H1 (cell line): ENCODE measurements at regions not wholly inside any gene's neighbourhood (a gene's known extent, or its start where the extent isn't known, plus 50 kb on each side); places are given as distances from the start of the nearest gene placed in this dataset.

Source experiments
- CTCF ChIA-PET: fragments of 300-600 bp; sonication (Branson Sonifier 250); formaldehyde crosslinking; loops from one replicate; lab custom pipeline; 2021; ENCODE audit not compliant: partially characterized antibody; lab: Charles Lee
- POLR2A ChIA-PET: fragments of 300-600 bp; sonication (Branson Sonifier 250); formaldehyde crosslinking; loops from one replicate; lab custom pipeline; 2021; ENCODE audit warnings: inconsistent platforms; ENCODE audit not compliant: partially characterized antibody; lab: Charles Lee
- DNase-seq, 2 experiments: peaks; one replicate each; pipeline versions ENCODE4 v3.0.0 to v3.0.0-alpha.2; 2010 to 2022; ENCODE audit warnings: low spot score in 2 of 2, low read depth in 1 of 2, mixed read lengths in 1 of 2
- FAIRE-seq: peaks from 2 replicates; lab custom pipeline; 2011; peaks lifted over from hg19 to GRCh38; lab: Jason Lieb, UNC
- H2AFZ ChIP-seq: 2 replicates; pipeline ENCODE4 v1.8.1; 2012; ENCODE audit warnings: low read length, inconsistent platforms
- H2AK5ac ChIP-seq: 2 replicates; pipeline ENCODE4 v1.6.1; 2013; ENCODE audit warnings: low read depth, low read length
- H2BK120ac ChIP-seq: replicated peaks from 2 replicates; pipeline ENCODE3; 2013; ENCODE audit warnings: low read depth, low read length, inconsistent platforms
- H2BK12ac ChIP-seq: 2 replicates; pipeline ENCODE4 v1.6.1; 2013; ENCODE audit warnings: low read depth, low read length
- H2BK15ac ChIP-seq: 2 replicates; pipeline ENCODE4 v1.6.1; 2013; ENCODE audit warnings: low read length
- H2BK20ac ChIP-seq: 2 replicates; pipeline ENCODE4 v1.6.1; 2013; ENCODE audit warnings: low read length
- H2BK5ac ChIP-seq: 2 replicates; pipeline ENCODE4 v1.6.1; 2013; ENCODE audit warnings: low read depth, low read length
- H3K14ac ChIP-seq: 2 replicates; pipeline ENCODE4 v1.6.1; 2013; ENCODE audit warnings: inconsistent platforms; ENCODE audit not compliant: insufficient read length
- H3K18ac ChIP-seq: 2 replicates; pipeline ENCODE4 v1.6.1; 2013; ENCODE audit warnings: low read length; ENCODE audit errors: extremely low read depth
- H3K23ac ChIP-seq: 2 replicates; pipeline ENCODE4 v1.6.1; 2013; ENCODE audit warnings: inconsistent platforms; ENCODE audit not compliant: insufficient read length
- H3K23me2 ChIP-seq: 2 replicates; pipeline ENCODE4 v1.6.1; 2013; ENCODE audit warnings: low read depth, low read length
- H3K27ac ChIP-seq: 2 replicates; pipeline ENCODE4 v1.6.1; 2011; ENCODE audit warnings: low read depth, low read length, inconsistent platforms
- H3K27me3 ChIP-seq, 4 experiments: replicated peaks in 1 of 4; 1 replicate in 1 of 4; 2 replicates in 3 of 4; pipeline versions ENCODE4 v1.6.1 to v1.8.1; 2011 to 2013; ENCODE audit warnings: low read length in 3 of 4, mild to moderate bottlenecking in 3 of 4, inconsistent platforms in 2 of 4, mixed read lengths in 2 of 4, moderate library complexity in 1 of 4; ENCODE audit not compliant: control insufficient read depth in 3 of 4, insufficient read depth in 3 of 4; ENCODE audit errors: extremely low read depth in 1 of 4
- H3K36me3 ChIP-seq, 4 experiments: 2 replicates each; pipeline versions ENCODE4 v1.6.1 to v1.8.1; 2011 to 2013; ENCODE audit warnings: mild to moderate bottlenecking in 4 of 4, low read length in 3 of 4, moderate library complexity in 2 of 4, control low read depth in 1 of 4, inconsistent platforms in 1 of 4; ENCODE audit not compliant: insufficient read depth in 4 of 4, control insufficient read depth in 2 of 4
- H3K4ac ChIP-seq: replicated peaks from 2 replicates; pipeline ENCODE3; 2013; ENCODE audit warnings: low read length, low read depth, mixed read lengths, inconsistent platforms; ENCODE audit not compliant: insufficient read length
- H3K4me1 ChIP-seq, 4 experiments: replicated peaks in 1 of 4; 1 replicate in 1 of 4; 2 replicates in 3 of 4; pipeline versions ENCODE4 v1.6.1 to v1.8.1; 2011 to 2013; ENCODE audit warnings: low read length in 3 of 4, inconsistent platforms in 2 of 4, mixed read lengths in 1 of 4; ENCODE audit not compliant: insufficient read depth in 4 of 4, control insufficient read depth in 3 of 4
- H3K4me2 ChIP-seq, 2 experiments: 2 replicates each; pipeline versions ENCODE4 v1.6.1 to v1.8.1; 2011 to 2013; ENCODE audit warnings: low read depth in 2 of 2, low read length in 2 of 2, control low read depth in 1 of 2, inconsistent platforms in 1 of 2, mild to moderate bottlenecking in 1 of 2; ENCODE audit not compliant: insufficient read depth in 1 of 2
- H3K4me3 ChIP-seq, 4 experiments: fragments of 200-600, 300-600 bp in 1 of 4; sonication (generic), shearing (Covaris generic), sonication (Bioruptor Twin) in 1 of 4; 2 replicates each; pipeline versions ENCODE4 v1.5.1 to v1.8.1; 2011 to 2016; ENCODE audit warnings: low read length in 4 of 4, low read depth in 3 of 4, control low read depth in 2 of 4, inconsistent platforms in 2 of 4, mild to moderate bottlenecking in 2 of 4, mixed read lengths in 1 of 4, moderate library complexity in 1 of 4; ENCODE audit not compliant: insufficient read depth in 2 of 4; ENCODE audit errors: extremely low read depth in 1 of 4
- H3K56ac ChIP-seq: replicated peaks from 2 replicates; pipeline ENCODE3; 2013; ENCODE audit warnings: low read depth, mild to moderate bottlenecking, mixed read lengths, low read length, inconsistent platforms; ENCODE audit not compliant: insufficient read length
- H3K79me1 ChIP-seq: 2 replicates; pipeline ENCODE4 v1.6.1; 2013; ENCODE audit warnings: low read depth, low read length, control low read depth
- H3K79me2 ChIP-seq, 2 experiments: 2 replicates each; pipeline versions ENCODE4 v1.6.1 to v1.8.1; 2012 to 2013; ENCODE audit warnings: low read length in 2 of 2, mild to moderate bottlenecking in 2 of 2, inconsistent platforms in 1 of 2; ENCODE audit not compliant: insufficient read depth in 2 of 2, control insufficient read depth in 1 of 2
- H3K9ac ChIP-seq, 4 experiments: replicated peaks in 1 of 4; 1 replicate in 1 of 4; 2 replicates in 3 of 4; pipeline versions ENCODE4 v1.6.1 to v1.8.1; 2011 to 2013; ENCODE audit warnings: low read depth in 3 of 4, low read length in 3 of 4, control low read depth in 2 of 4, mild to moderate bottlenecking in 2 of 4, moderate library complexity in 2 of 4, inconsistent platforms in 1 of 4; ENCODE audit errors: extremely low read depth in 1 of 4
- H3K9me3 ChIP-seq, 2 experiments: 2 replicates each; pipeline versions ENCODE4 v1.6.1 to v1.8.1; 2012 to 2013; ENCODE audit warnings: mild to moderate bottlenecking in 2 of 2, moderate library complexity in 2 of 2, control low read depth in 1 of 2, inconsistent platforms in 1 of 2, low read depth in 1 of 2, low read length in 1 of 2, mixed read lengths in 1 of 2; ENCODE audit not compliant: insufficient read depth in 2 of 2
- H4K20me1 ChIP-seq, 2 experiments: replicated peaks in 1 of 2; 2 replicates each; pipeline versions ENCODE3 to v1.8.1; 2011 to 2013; ENCODE audit warnings: inconsistent platforms in 2 of 2, low read length in 2 of 2, mild to moderate bottlenecking in 1 of 2; ENCODE audit not compliant: insufficient read depth in 2 of 2, control insufficient read depth in 1 of 2
- H4K5ac ChIP-seq: 2 replicates; pipeline ENCODE4 v1.6.1; 2013; ENCODE audit warnings: low read length, low read depth, mixed read lengths, inconsistent platforms; ENCODE audit not compliant: insufficient read length
- H4K8ac ChIP-seq: 2 replicates; pipeline ENCODE4 v1.8.0; 2013; ENCODE audit warnings: mild to moderate bottlenecking, moderate library complexity, low read length, inconsistent platforms; ENCODE audit not compliant: insufficient read depth; ENCODE audit errors: extremely low read depth
- H4K91ac ChIP-seq: replicated peaks from 2 replicates; pipeline ENCODE3; 2013; ENCODE audit warnings: low read length, mixed read lengths, inconsistent platforms; ENCODE audit not compliant: insufficient read length
- RXRA ChIP-seq: IDR thresholded peaks from 2 replicates; pipeline ENCODE4 v1.6.1; 2011; ENCODE audit warnings: low read depth, mild to moderate bottlenecking, low read length, moderate library complexity; ENCODE audit not compliant: insufficient read depth
- YY1 ChIP-seq: IDR thresholded peaks from 2 replicates; pipeline ENCODE4 v1.6.1; 2011; ENCODE audit warnings: low read depth, mild to moderate bottlenecking, low read length
- WGBS, 2 experiments: shearing (Covaris generic) in 1 of 2; methylation state at CpG; one replicate each; pipeline versions ENCODE4 v1.1.6 to v1.1.7; 2013 to 2015; ENCODE audit warnings: low lambda C conversion rate in 2 of 2, mixed read lengths in 2 of 2, inconsistent platforms in 1 of 2, low coverage in 1 of 2, missing lambda C conversion rate in 1 of 2; ENCODE audit not compliant: insufficient replicate concordance in 2 of 2, insufficient coverage in 1 of 2, insufficient read length in 1 of 2; ENCODE audit errors: extremely low coverage in 1 of 2, missing lambda C conversion rate in 1 of 2; 5-methylcytosine and 5-hydroxymethylcytosine counted together

- 91% methylated on average over 14 of the region's 14 CpGs; no CpG with 5 or more reads in 1 of the 2 experiments for WGBS, 2 experiments
- TF ChIP-seq YY1 (0 out of 2 replicates have a peak, but pooled peaks have one; percentile 24), RXRA (no peak)
- no peak overlapping the region for H3K27ac ChIP-seq
- no peak overlapping the region for H2AK5ac ChIP-seq
- no peak overlapping the region for H2BK5ac ChIP-seq
- H3K79me2 ChIP-seq: no peaks in the 10 kb centered on the region
- no peak overlapping the region for H2AFZ ChIP-seq
- no peak overlapping the region for H3K4me3 ChIP-seq
- no peak overlapping the region for H2BK120ac ChIP-seq
- no peak overlapping the region for H4K91ac ChIP-seq
- peaks cover 0 to 8% of the 10 kb centered on the region in 2 experiments; a peak in 1 of 4 replicates for H3K9me3 ChIP-seq
- FAIRE-seq (no peak), DNase-seq (no peak)
- no peak overlapping the region for H3K4me2 ChIP-seq
- H2BK12ac ChIP-seq: no peak overlapping the region
- H3K56ac ChIP-seq: no peak overlapping the region
- ChIA-PET CTCF (no interaction called here), POLR2A (no interaction called here)
- H3K23ac ChIP-seq: no peak overlapping the region
- H2BK15ac ChIP-seq: no peak overlapping the region
- H3K79me1 ChIP-seq: no peaks in the 10 kb centered on the region
- H3K14ac ChIP-seq: no peak overlapping the region
- H4K8ac ChIP-seq: no peak overlapping the region
- H3K4ac ChIP-seq: no peak overlapping the region
- no peaks in the 10 kb centered on the region for H3K23me2 ChIP-seq
- H4K20me1 ChIP-seq: no peaks in the 10 kb centered on the region
- no peaks in the 10 kb centered on the region for H3K36me3 ChIP-seq
- H4K5ac ChIP-seq: no peak overlapping the region
- H2BK20ac ChIP-seq: no peak overlapping the region
- H3K4me1 ChIP-seq: peaks cover 5 to 10% (median 7%) of the 10 kb centered on the region in 4 experiments; a peak in 5 of 7 replicates
- H3K9ac ChIP-seq: no peak overlapping the region
- H3K27me3 ChIP-seq: no peaks in the 10 kb centered on the region
- no peak overlapping the region; the same call in 1 of the 2 replicates for H3K18ac ChIP-seq
Observed at GRCh38 chr16:5187402-5187952, 89.9 kb upstream of the EEF2KMT start.
